Astrocyte (in vitro differentiated cells and primary cell): ENCODE measurements at regions not wholly inside any gene's neighbourhood (a gene's known extent, or its start where the extent isn't known, plus 50 kb on each side); places are given as distances from the start of the nearest gene placed in this dataset.

ENCODE experiments used
- DNase-seq: peaks from one replicate; pipeline ENCODE4 v3.0.0-alpha.2; 2010; ENCODE audit warnings: low read depth
- FAIRE-seq: peaks from 2 replicates; lab custom pipeline; 2011; peaks lifted over from hg19 to GRCh38; lab: Jason Lieb, UNC
- H2AFZ ChIP-seq: 2 replicates; pipeline ENCODE4 v1.6.0; 2012; ENCODE audit warnings: low read depth, low read length, inconsistent platforms
- H3K27ac ChIP-seq: 2 replicates; pipeline ENCODE4 v1.5.1; 2011; ENCODE audit warnings: low read depth, low read length, inconsistent platforms
- H3K27me3 ChIP-seq: 2 replicates; pipeline ENCODE4 v1.6.0; 2011; ENCODE audit warnings: low read length, inconsistent platforms; ENCODE audit not compliant: insufficient read depth
- H3K36me3 ChIP-seq: 2 replicates; pipeline ENCODE4 v1.5.1; 2011; ENCODE audit warnings: low read length, inconsistent platforms; ENCODE audit not compliant: insufficient read depth
- H3K4me1 ChIP-seq: 2 replicates; pipeline ENCODE4 v1.5.1; 2011; ENCODE audit warnings: low read length, inconsistent platforms; ENCODE audit not compliant: insufficient read depth
- H3K4me2 ChIP-seq: 2 replicates; pipeline ENCODE4 v1.6.0; 2012; ENCODE audit warnings: low read length, inconsistent platforms
- H3K4me3 ChIP-seq: 2 replicates; pipeline ENCODE4 v1.5.1; 2011; ENCODE audit warnings: low read depth, mild to moderate bottlenecking, low read length, inconsistent platforms; ENCODE audit not compliant: insufficient read depth
- H3K79me2 ChIP-seq: 2 replicates; pipeline ENCODE4 v1.6.0; 2012; ENCODE audit warnings: mild to moderate bottlenecking, low read length, inconsistent platforms; ENCODE audit not compliant: insufficient read depth
- H3K9ac ChIP-seq: 2 replicates; pipeline ENCODE4 v1.6.0; 2012; ENCODE audit warnings: mild to moderate bottlenecking, low read length, inconsistent platforms
- H3K9me3 ChIP-seq: 2 replicates; pipeline ENCODE4 v1.5.1; 2012; ENCODE audit warnings: low read depth, mild to moderate bottlenecking, low read length, inconsistent platforms; ENCODE audit not compliant: insufficient read depth
- H4K20me1 ChIP-seq: 2 replicates; pipeline ENCODE4 v1.6.0; 2012; ENCODE audit warnings: low read length, inconsistent platforms; ENCODE audit not compliant: insufficient read depth
- H3K27ac Mint-ChIP-seq: one replicate; pipeline ENCODE4 v1.8.0; 2021; ENCODE audit warnings: mild to moderate bottlenecking, mixed read lengths; ENCODE audit not compliant: unreplicated experiment
- H3K27me3 Mint-ChIP-seq: one replicate; pipeline ENCODE4 v1.8.0; 2021; ENCODE audit warnings: low read depth, mixed read lengths; ENCODE audit not compliant: unreplicated experiment
- H3K36me3 Mint-ChIP-seq: one replicate; pipeline ENCODE4 v1.8.0; 2021; ENCODE audit warnings: low read depth, mixed read lengths; ENCODE audit not compliant: unreplicated experiment
- H3K4me1 Mint-ChIP-seq: one replicate; pipeline ENCODE4 v1.8.0; 2021; ENCODE audit warnings: low read depth, mixed read lengths; ENCODE audit not compliant: unreplicated experiment
- H3K4me3 Mint-ChIP-seq: one replicate; pipeline ENCODE4 v1.8.0; 2021; ENCODE audit warnings: mild to moderate bottlenecking, moderate library complexity, mixed read lengths; ENCODE audit not compliant: unreplicated experiment
- H3K9me3 Mint-ChIP-seq: one replicate; pipeline ENCODE4 v1.8.0; 2021; ENCODE audit warnings: mild to moderate bottlenecking, mixed read lengths; ENCODE audit not compliant: unreplicated experiment
- CTCF ChIP-seq: IDR thresholded peaks from 2 replicates; pipeline ENCODE4 v1.5.1; 2011; ENCODE audit warnings: low read depth, mild to moderate bottlenecking, inconsistent platforms, low read length, moderate library complexity; ENCODE audit not compliant: insufficient read depth
- EZH2 ChIP-seq: IDR thresholded peaks from 2 replicates; pipeline ENCODE4 v1.6.1; 2012; ENCODE audit warnings: mild to moderate bottlenecking, low read length, inconsistent platforms; ENCODE audit not compliant: insufficient read depth

- no peak overlapping the region for H3K4me3 ChIP-seq
- Mint-ChIP-seq H3K4me3 (no peak overlapping the region), H3K36me3 (no peaks in the 10 kb centered on the region), H3K27ac (no peak overlapping the region), H3K9me3 (peaks cover 4% of the 10 kb centered on the region), H3K4me1 (no peaks in the 10 kb centered on the region), H3K27me3 (no peaks in the 10 kb centered on the region)
- no peaks in the 10 kb centered on the region for H3K4me1 ChIP-seq
- H3K4me2 ChIP-seq: no peak overlapping the region
- no peak for TF ChIP-seq EZH2
- TF ChIP-seq CTCF: no peak
- H3K36me3 ChIP-seq: no peaks in the 10 kb centered on the region
- H3K9ac ChIP-seq: no peak overlapping the region
- no peak for DNase-seq
- H3K27ac ChIP-seq: no peak overlapping the region
- no peaks in the 10 kb centered on the region for H3K9me3 ChIP-seq
- no peaks in the 10 kb centered on the region for H3K27me3 ChIP-seq
- H4K20me1 ChIP-seq: no peaks in the 10 kb centered on the region
- no peaks in the 10 kb centered on the region for H3K79me2 ChIP-seq
- no peak for FAIRE-seq
- no peak overlapping the region for H2AFZ ChIP-seq
These were observed 255.1 kb upstream of the NOX3 start for GRCh38 chr6:155710704-155711103.

GRCh38 chr6:155709262-155709661, 253.6 kb upstream of the NOX3 start:
- H3K4me2 ChIP-seq: no peak overlapping the region
- H3K27ac Mint-ChIP-seq: no peak overlapping the region
- H3K27ac ChIP-seq: no peak overlapping the region
- TF ChIP-seq CTCF (no peak), EZH2 (no peak)
- H3K9me3 ChIP-seq: no peaks in the 10 kb centered on the region
- H3K27me3 Mint-ChIP-seq: no peaks in the 10 kb centered on the region
- no peaks in the 10 kb centered on the region for H3K4me1 Mint-ChIP-seq
- H3K27me3 ChIP-seq: no peaks in the 10 kb centered on the region
- H3K9ac ChIP-seq: no peak overlapping the region
- no peak overlapping the region for H3K4me3 Mint-ChIP-seq
- H3K36me3 Mint-ChIP-seq: no peaks in the 10 kb centered on the region
- H3K9me3 Mint-ChIP-seq: peaks cover 4% of the 10 kb centered on the region
- no peak for DNase-seq
- no peaks in the 10 kb centered on the region for H3K4me1 ChIP-seq
- H2AFZ ChIP-seq: no peak overlapping the region
- H3K79me2 ChIP-seq: no peaks in the 10 kb centered on the region
- H3K4me3 ChIP-seq: no peak overlapping the region
- no peak for FAIRE-seq
- no peaks in the 10 kb centered on the region for H4K20me1 ChIP-seq
- no peaks in the 10 kb centered on the region for H3K36me3 ChIP-seq

- TF ChIP-seq EZH2 (no peak), CTCF (no peak)
- no peak overlapping the region for H2AFZ ChIP-seq
- H4K20me1 ChIP-seq: no peaks in the 10 kb centered on the region
- H3K27ac Mint-ChIP-seq: no peak overlapping the region
- H3K4me1 ChIP-seq: no peaks in the 10 kb centered on the region
- no peaks in the 10 kb centered on the region for H3K79me2 ChIP-seq
- no peaks in the 10 kb centered on the region for H3K36me3 ChIP-seq
- no peaks in the 10 kb centered on the region for H3K27me3 Mint-ChIP-seq
- no peak overlapping the region for H3K4me3 ChIP-seq
- no peaks in the 10 kb centered on the region for H3K4me1 Mint-ChIP-seq
- peaks cover 7% of the 10 kb centered on the region for H3K9me3 Mint-ChIP-seq
- DNase-seq: no peak
- H3K36me3 Mint-ChIP-seq: no peaks in the 10 kb centered on the region
- H3K27me3 ChIP-seq: no peaks in the 10 kb centered on the region
- no peak overlapping the region for H3K4me2 ChIP-seq
- no peak for FAIRE-seq
- H3K27ac ChIP-seq: no peak overlapping the region
- H3K9me3 ChIP-seq: no peaks in the 10 kb centered on the region
- H3K9ac ChIP-seq: no peak overlapping the region
- no peak overlapping the region for H3K4me3 Mint-ChIP-seq
These were observed 252.5 kb upstream of the NOX3 start for GRCh38 chr6:155708100-155708499.
